Cardiac muscle cell (in vitro differentiated cells and primary cell): ENCODE measurements at regions not wholly inside any gene's neighbourhood (a gene's known extent, or its start where the extent isn't known, plus 50 kb on each side); places are given as distances from the start of the nearest gene placed in this dataset.
"Not testable (repeated sequence)": the region's sequence is repeated elsewhere in the genome, so short reads cannot be mapped to it uniquely, and the experiment has no call there.

Experiments
- DNase-seq, 2 donors: peaks; one replicate each; pipeline versions ENCODE4 v3.0.0 to v3.0.0-alpha.2; 2010 to 2017; ENCODE audit warnings: low read depth in 1 of 2, low spot score in 1 of 2
- H3K27ac ChIP-seq: fragments of 200-600 bp; sonication (generic); 2 replicates; pipeline ENCODE4 v1.5.1; 2016
- H3K27me3 ChIP-seq: fragments of 200-600 bp; sonication (generic); 2 replicates; pipeline ENCODE4 v1.6.0; 2016; ENCODE audit warnings: control low read depth
- H3K36me3 ChIP-seq: fragments of 200-600 bp; sonication (generic); 2 replicates; pipeline ENCODE4 v1.5.1; 2016; ENCODE audit warnings: control low read depth
- H3K4me1 ChIP-seq: fragments of 200-600 bp; sonication (generic); 2 replicates; pipeline ENCODE4 v1.8.1; 2017; ENCODE audit warnings: low read depth, mild to moderate bottlenecking, mixed run types
- H3K4me3 ChIP-seq: fragments of 200-600 bp; sonication (generic); 2 replicates; pipeline ENCODE4 v1.5.1; 2016; ENCODE audit warnings: mild to moderate bottlenecking
- H3K9me3 ChIP-seq: fragments of 200-600 bp; sonication (generic); 2 replicates; pipeline ENCODE4 v1.5.1; 2017; ENCODE audit warnings: low read depth, mild to moderate bottlenecking, control low read depth
- CTCF ChIP-seq: IDR thresholded peaks from 2 replicates; pipeline ENCODE4 v1.5.1; 2012; ENCODE audit warnings: low read depth, mild to moderate bottlenecking, low read length

- no peak for DNase-seq
- H3K36me3 ChIP-seq: no peaks in the 10 kb centered on the region
- H3K27me3 ChIP-seq: no peaks in the 10 kb centered on the region
- no peak for TF ChIP-seq CTCF
- H3K27ac ChIP-seq: no peak overlapping the region
- H3K4me1 ChIP-seq: peaks cover 6% of the 10 kb centered on the region
- no peaks in the 10 kb centered on the region for H3K9me3 ChIP-seq
- no peak overlapping the region for H3K4me3 ChIP-seq
Measured at GRCh38 chr13:33677215-33677614, 140.7 kb upstream of the RFC3 start.

GRCh38 chr13:33678084-33678483 is 139.9 kb upstream of the RFC3 start:
- TF ChIP-seq CTCF: no peak
- no peaks in the 10 kb centered on the region for H3K9me3 ChIP-seq

GRCh38 chr13:33678906-33679657 is 138.9 kb upstream of the RFC3 start:
- H3K27ac ChIP-seq: no peak overlapping the region
- peak in 1 of 2 donors; percentile 94 for DNase-seq

More at GRCh38 chr13:33678084-33678483, 139.9 kb upstream of the RFC3 start:
- H3K36me3 ChIP-seq: no peaks in the 10 kb centered on the region
- no peak overlapping the region for H3K27ac ChIP-seq
- DNase-seq: no peak
- no peak overlapping the region for H3K4me3 ChIP-seq
- H3K4me1 ChIP-seq: peaks cover 6% of the 10 kb centered on the region
- H3K27me3 ChIP-seq: no peaks in the 10 kb centered on the region

GRCh38 chr13:33679658-33680012 is 138.3 kb upstream of the RFC3 start:
- no peak for TF ChIP-seq CTCF
- no peaks in the 10 kb centered on the region for H3K27me3 ChIP-seq
- no peak for DNase-seq
- H3K36me3 ChIP-seq: no peaks in the 10 kb centered on the region
- H3K9me3 ChIP-seq: no peaks in the 10 kb centered on the region
- peaks cover 6% of the 10 kb centered on the region for H3K4me1 ChIP-seq
- H3K4me3 ChIP-seq: no peak overlapping the region
- H3K27ac ChIP-seq: no peak overlapping the region

More at GRCh38 chr13:33678906-33679657, 138.9 kb upstream of the RFC3 start:
- H3K9me3 ChIP-seq: no peaks in the 10 kb centered on the region
- no peaks in the 10 kb centered on the region for H3K36me3 ChIP-seq
- TF ChIP-seq CTCF: no peak
- H3K4me1 ChIP-seq: peaks cover 6% of the 10 kb centered on the region
- H3K27me3 ChIP-seq: no peaks in the 10 kb centered on the region
- no peak overlapping the region for H3K4me3 ChIP-seq

- Histone ChIP-seq H3K27ac (no peak overlapping the region), H3K9me3 (no peaks in the 10 kb centered on the region), H3K4me1 (no peaks in the 10 kb centered on the region), H3K27me3 (no peaks in the 10 kb centered on the region), H3K36me3 (no peaks in the 10 kb centered on the region), H3K4me3 (no peak overlapping the region)
- DNase-seq: no peak
- no peak for TF ChIP-seq CTCF
Measured at GRCh38 chr13:33682020-33682564, 135.9 kb upstream of the RFC3 start.

- DNase-seq, H3K4me1 ChIP-seq, H3K9me3 ChIP-seq, H3K36me3 ChIP-seq, H3K27me3 ChIP-seq, H3K27ac ChIP-seq, H3K4me3 ChIP-seq: not testable (repeated sequence)
Measured at GRCh38 chr13:33682646-33683045, 135.3 kb upstream of the RFC3 start.
